ENCODE measurements at regions not wholly inside any gene's neighbourhood (a gene's known extent, or its start where the extent isn't known, plus 50 kb on each side); places are given as distances from the start of the nearest gene placed in this dataset.

- TF ChIP-seq CTCF (conservative IDR thresholded peaks at IDR 0.05; ENCODE audit: low read length) (no peak), EZH2phosphoT487 (IDR thresholded peaks at IDR 0.05; ENCODE audit: borderline replicate concordance) (no peak)
These were observed 98.3 kb upstream of the CIBAR2 start for GRCh38 chr16:85210423-85211169.

Data from Loucy (cell line).